ENCODE measurements at regions not wholly inside any gene's neighbourhood (a gene's known extent, or its start where the extent isn't known, plus 50 kb on each side); places are given as distances from the start of the nearest gene placed in this dataset.
"Not testable (repeated sequence)": the region's sequence is repeated elsewhere in the genome, so short reads cannot be mapped to it uniquely, and the experiment has no call there.

- no peak for DNase-seq (ENCODE audit: low spot score)
These were observed 50.9 kb upstream of the PDE1A start for GRCh38 chr2:182477774-182478173.

GRCh38 chr2:182481676-182482075 lies 54.8 kb upstream of the PDE1A start:
- no peak for DNase-seq (ENCODE audit: low spot score)

GRCh38 chr2:182482511-182482910 lies 55.7 kb upstream of the PDE1A start:
- no peak for DNase-seq (ENCODE audit: low spot score)

GRCh38 chr2:182496596-182496995 lies 69.8 kb upstream of the PDE1A start:
- DNase-seq (ENCODE audit: low spot score), result no peak

GRCh38 chr2:182499706-182500470 lies 73.1 kb upstream of the PDE1A start:
- DNase-seq (ENCODE audit: low spot score), result no peak

- no peak for DNase-seq (ENCODE audit: low spot score)
These were observed 77.0 kb upstream of the PDE1A start for GRCh38 chr2:182503886-182504285.

GRCh38 chr2:182504903-182505302 lies 78.1 kb upstream of the PDE1A start:
- DNase-seq (ENCODE audit: low spot score), result no peak

- no peak for DNase-seq (ENCODE audit: low spot score)
These were observed 79.8 kb upstream of the PDE1A start for GRCh38 chr2:182506606-182507005.

- DNase-seq (ENCODE audit: low spot score), result not testable (repeated sequence)
These were observed 81.7 kb upstream of the PDE1A start for GRCh38 chr2:182508583-182508982.

- peak; percentile 25 for DNase-seq (ENCODE audit: low spot score)
These were observed 82.4 kb upstream of the PDE1A start for GRCh38 chr2:182509216-182509615.

GRCh38 chr2:182521453-182522404 lies 94.9 kb upstream of the PDE1A start:
- DNase-seq (ENCODE audit: low spot score), result no peak

GRCh38 chr2:182522405-182522896 lies 95.6 kb upstream of the PDE1A start:
- peak; percentile 65 for DNase-seq (ENCODE audit: low spot score)

- peak; percentile 35 for DNase-seq (ENCODE audit: low spot score)
These were observed 96.2 kb upstream of the PDE1A start for GRCh38 chr2:182522972-182523473.

- no peak for DNase-seq (ENCODE audit: low spot score)
These were observed 103.8 kb upstream of the PDE1A start for GRCh38 chr2:182530636-182531035.

GRCh38 chr2:182540252-182540651 lies 113.4 kb upstream of the PDE1A start:
- no peak for DNase-seq (ENCODE audit: low spot score)

GRCh38 chr2:182541268-182541667 lies 114.4 kb upstream of the PDE1A start:
- DNase-seq (ENCODE audit: low spot score), result no peak

- no peak for DNase-seq (ENCODE audit: low spot score)
These were observed 115.8 kb upstream of the PDE1A start for GRCh38 chr2:182542501-182543258.

- no peak for DNase-seq (ENCODE audit: low spot score)
These were observed 117.1 kb upstream of the PDE1A start for GRCh38 chr2:182543741-182544525.

GRCh38 chr2:182545420-182546167 lies 118.8 kb upstream of the PDE1A start:
- DNase-seq (ENCODE audit: low spot score), result no peak
